ENCODE measurements at regions not wholly inside any gene's neighbourhood (a gene's known extent, or its start where the extent isn't known, plus 50 kb on each side); places are given as distances from the start of the nearest gene placed in this dataset.
"Not testable (repeated sequence)": the region's sequence is repeated elsewhere in the genome, so short reads cannot be mapped to it uniquely, and the experiment has no call there.

DNA sequence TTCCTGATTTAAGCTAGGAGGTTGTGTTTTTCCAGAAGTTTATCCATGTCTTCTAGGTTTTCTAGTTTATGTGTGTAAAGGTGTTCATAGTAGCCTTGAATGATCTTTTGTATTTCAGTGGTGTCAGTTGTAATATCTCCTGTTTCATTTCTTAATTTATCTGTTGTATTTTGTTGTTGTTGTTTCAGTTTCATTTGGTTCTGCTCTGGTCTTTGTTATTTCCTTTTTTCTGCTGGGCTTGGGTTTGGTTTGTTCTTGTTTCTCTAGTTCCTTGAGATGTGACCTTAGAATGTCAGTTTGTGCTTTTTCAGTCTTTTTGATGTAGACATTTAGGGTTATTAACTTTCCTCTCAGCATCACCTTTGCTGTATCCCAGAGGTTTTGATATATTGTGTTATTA is 62.8 kb downstream of the SCP2D1 start:
- ATAC-seq; H3K4me1 ChIP-seq (ENCODE audit: control insufficient read depth in 2 of 2, insufficient read depth in 2 of 2, low read length in 2 of 2); CTCF ChIA-PET; POLR2A ChIA-PET; H3K36me3 ChIP-seq (ENCODE audit: control insufficient read depth in 2 of 3, insufficient read depth in 3 of 3, low read length in 3 of 3); H3K4me3 Mint-ChIP-seq; H3K4me3 ChIP-seq (ENCODE audit: low read length); DNase-seq; H3K9me3 ChIP-seq (ENCODE audit: control insufficient read depth in 2 of 3, low read length in 3 of 3); H3K27ac Mint-ChIP-seq; H3K4me1 Mint-ChIP-seq; H3K36me3 Mint-ChIP-seq; intact Hi-C loops (cut with micrococcal nuclease); H3K27me3 ChIP-seq (ENCODE audit: control insufficient read depth in 2 of 2, insufficient read depth in 2 of 2, low read length in 2 of 2); H3K27ac ChIP-seq (ENCODE audit: low read depth, low read length): not testable (repeated sequence)
- Mint-ChIP-seq H3K27me3 (peaks cover 2 to 68% (median 32%) of the 10 kb centered on the region in 5 donors), H3K9me3 (peaks cover 0 to 58% (median 15%) of the 10 kb centered on the region in 11 donors)

DNA sequence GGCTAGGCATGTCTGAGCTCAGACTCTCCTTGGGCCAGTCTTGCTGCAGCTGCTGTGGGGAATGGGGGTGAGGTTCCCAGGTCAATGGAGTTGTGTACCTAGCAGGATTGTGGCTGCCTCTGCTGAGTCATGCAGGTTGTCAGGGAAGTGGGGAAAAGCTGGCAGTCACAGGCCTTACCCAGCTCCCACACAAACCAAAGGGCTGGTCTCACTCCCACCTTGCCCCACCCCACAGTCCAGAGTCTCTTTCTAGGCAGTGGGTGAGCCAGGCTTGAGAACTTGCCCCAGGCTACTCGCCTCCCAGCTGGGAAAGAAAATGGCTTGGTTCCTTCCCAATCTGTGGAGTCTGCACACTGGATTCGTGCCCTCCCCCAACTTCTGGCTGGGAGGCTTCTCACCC is 65.7 kb downstream of the SCP2D1 start:
- ATAC-seq = no peak
- H3K36me3 ChIP-seq (ENCODE audit: control insufficient read depth in 2 of 3, insufficient read depth in 3 of 3, low read length in 3 of 3) = no peaks in the 10 kb centered on the region
- intact Hi-C loops (cut with micrococcal nuclease) = no loop called here
- peaks cover 2 to 70% (median 29%) of the 10 kb centered on the region in 5 donors for H3K27me3 Mint-ChIP-seq
- no peak for DNase-seq
- H3K4me1 ChIP-seq (ENCODE audit: control insufficient read depth in 2 of 2, insufficient read depth in 2 of 2, low read length in 2 of 2) = no peaks in the 10 kb centered on the region
- ChIA-PET POLR2A (no interaction called here), CTCF (no interaction called here)
- no peak overlapping the region for H3K4me3 Mint-ChIP-seq
- H3K27me3 ChIP-seq (ENCODE audit: control insufficient read depth in 2 of 2, insufficient read depth in 2 of 2, low read length in 2 of 2) = no peaks in the 10 kb centered on the region
- no peaks in the 10 kb centered on the region for H3K9me3 ChIP-seq (ENCODE audit: control insufficient read depth in 2 of 3, low read length in 3 of 3)
- H3K27ac Mint-ChIP-seq = no peak overlapping the region
- no peak overlapping the region for H3K4me3 ChIP-seq (ENCODE audit: low read length)
- no peak overlapping the region for H3K27ac ChIP-seq (ENCODE audit: low read depth, low read length)
- peaks cover 0 to 43% (median 12%) of the 10 kb centered on the region in 11 donors for H3K9me3 Mint-ChIP-seq
- peaks cover 0 to 7% (median 0%) of the 10 kb centered on the region in 5 donors for H3K36me3 Mint-ChIP-seq
- H3K4me1 Mint-ChIP-seq = peaks cover 0 to 1% (median 0%) of the 10 kb centered on the region in 7 donors

- Histone ChIP-seq H3K27ac (ENCODE audit: low read depth, low read length) (no peak overlapping the region), H3K36me3 (ENCODE audit: control insufficient read depth in 2 of 3, insufficient read depth in 3 of 3, low read length in 3 of 3) (no peaks in the 10 kb centered on the region), H3K4me1 (ENCODE audit: control insufficient read depth in 2 of 2, insufficient read depth in 2 of 2, low read length in 2 of 2) (no peaks in the 10 kb centered on the region), H3K27me3 (ENCODE audit: control insufficient read depth in 2 of 2, insufficient read depth in 2 of 2, low read length in 2 of 2) (no peaks in the 10 kb centered on the region), H3K4me3 (ENCODE audit: low read length) (no peak overlapping the region), H3K9me3 (ENCODE audit: control insufficient read depth in 2 of 3, low read length in 3 of 3) (no peaks in the 10 kb centered on the region)
- ChIA-PET POLR2A (no interaction called here), CTCF (no interaction called here)
- peaks cover 0 to 15% (median 5%) of the 10 kb centered on the region in 11 donors for H3K9me3 Mint-ChIP-seq
- H3K27ac Mint-ChIP-seq = no peak overlapping the region
- peaks cover 3 to 44% (median 23%) of the 10 kb centered on the region in 5 donors for H3K27me3 Mint-ChIP-seq
- no peak overlapping the region for H3K4me3 Mint-ChIP-seq
- intact Hi-C loops (cut with micrococcal nuclease) = no loop called here
- H3K36me3 Mint-ChIP-seq = peaks cover 0 to 3% (median 0%) of the 10 kb centered on the region in 5 donors
- ATAC-seq = no peak
- DNase-seq = no peak
- H3K4me1 Mint-ChIP-seq = no peaks in the 10 kb centered on the region
Observed at GRCh38 chr20:18886756-18887155, 73.2 kb downstream of the SCP2D1 start.

DNA sequence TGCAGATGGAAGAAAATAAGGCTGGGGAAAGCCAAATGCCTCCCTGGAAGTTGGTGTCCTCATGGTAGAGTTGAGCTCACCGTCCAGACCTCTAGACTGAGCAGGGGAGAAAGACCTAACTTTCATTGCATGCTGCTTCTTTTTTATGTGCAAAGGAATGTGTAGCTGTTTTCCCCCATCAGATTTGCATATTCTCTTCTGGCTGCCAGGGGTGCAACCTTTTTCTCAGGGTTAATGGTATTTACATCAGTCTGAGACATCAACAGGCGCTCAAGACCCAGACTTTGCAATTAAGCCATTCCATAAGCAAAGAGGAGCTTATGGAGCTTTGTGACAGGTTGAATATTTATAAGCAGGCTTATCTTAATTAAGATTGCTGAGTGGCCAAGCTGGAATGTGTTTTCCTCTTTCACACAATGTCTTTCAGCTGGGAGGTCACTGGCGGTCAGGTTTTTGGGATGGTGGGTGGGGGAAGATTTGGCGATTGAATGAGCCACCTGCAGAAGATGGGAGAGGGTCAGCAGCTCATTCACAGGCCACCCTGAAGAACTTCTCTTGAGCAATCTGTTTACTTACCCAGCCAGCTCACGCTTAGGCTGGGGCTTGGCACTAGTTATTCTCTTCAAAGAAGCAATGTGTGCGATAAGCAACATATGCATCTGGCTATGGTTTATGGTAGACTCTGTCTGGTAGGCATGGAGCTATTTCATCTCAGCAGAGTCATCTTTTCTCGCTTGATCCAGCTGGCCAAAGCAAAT is 88.6 kb downstream of the SCP2D1 start:
- H3K27ac Mint-ChIP-seq = no peak overlapping the region
- H3K27me3 Mint-ChIP-seq = peaks cover 0 to 24% (median 11%) of the 10 kb centered on the region in 5 donors
- peaks cover 0 to 5% (median 0%) of the 10 kb centered on the region in 11 donors for H3K9me3 Mint-ChIP-seq
- no peak overlapping the region for H3K27ac ChIP-seq (ENCODE audit: low read depth, low read length)
- no peak overlapping the region for H3K4me3 Mint-ChIP-seq
- ChIA-PET POLR2A (no interaction called here), CTCF (no interaction called here)
- ATAC-seq = no peak
- H3K36me3 ChIP-seq (ENCODE audit: control insufficient read depth in 2 of 3, insufficient read depth in 3 of 3, low read length in 3 of 3) = no peaks in the 10 kb centered on the region
- H3K9me3 ChIP-seq (ENCODE audit: control insufficient read depth in 2 of 3, low read length in 3 of 3) = no peaks in the 10 kb centered on the region
- intact Hi-C loops (cut with micrococcal nuclease) = no loop called here
- H3K4me1 ChIP-seq (ENCODE audit: control insufficient read depth in 2 of 2, insufficient read depth in 2 of 2, low read length in 2 of 2) = no peaks in the 10 kb centered on the region
- H3K36me3 Mint-ChIP-seq = no peaks in the 10 kb centered on the region
- no peaks in the 10 kb centered on the region for H3K27me3 ChIP-seq (ENCODE audit: control insufficient read depth in 2 of 2, insufficient read depth in 2 of 2, low read length in 2 of 2)
- no peak for DNase-seq
- no peak overlapping the region for H3K4me3 ChIP-seq (ENCODE audit: low read length)
- no peaks in the 10 kb centered on the region for H3K4me1 Mint-ChIP-seq

GRCh38 chr20:18904192-18904591 is 90.6 kb downstream of the SCP2D1 start:
- H3K36me3 Mint-ChIP-seq = no peaks in the 10 kb centered on the region
- no peaks in the 10 kb centered on the region for H3K4me1 ChIP-seq (ENCODE audit: control insufficient read depth in 2 of 2, insufficient read depth in 2 of 2, low read length in 2 of 2)
- no peaks in the 10 kb centered on the region for H3K36me3 ChIP-seq (ENCODE audit: control insufficient read depth in 2 of 3, insufficient read depth in 3 of 3, low read length in 3 of 3)
- H3K4me1 Mint-ChIP-seq = no peaks in the 10 kb centered on the region
- H3K4me3 Mint-ChIP-seq = no peak overlapping the region
- CTCF ChIA-PET = no interaction called here
- H3K4me3 ChIP-seq (ENCODE audit: low read length) = no peak overlapping the region
- no peaks in the 10 kb centered on the region for H3K9me3 ChIP-seq (ENCODE audit: control insufficient read depth in 2 of 3, low read length in 3 of 3)
- H3K27ac ChIP-seq (ENCODE audit: low read depth, low read length) = no peak overlapping the region
- no peaks in the 10 kb centered on the region for H3K27me3 ChIP-seq (ENCODE audit: control insufficient read depth in 2 of 2, insufficient read depth in 2 of 2, low read length in 2 of 2)
- H3K27ac Mint-ChIP-seq = no peak overlapping the region
- POLR2A ChIA-PET = no interaction called here
- ATAC-seq (no peak), DNase-seq (no peak)
- peaks cover 0 to 24% (median 11%) of the 10 kb centered on the region in 5 donors for H3K27me3 Mint-ChIP-seq
- intact Hi-C loops (cut with micrococcal nuclease) = no loop called here
- H3K9me3 Mint-ChIP-seq = peaks cover 0 to 5% (median 0%) of the 10 kb centered on the region in 11 donors

GRCh38 chr20:18904624-18905023 is 91.0 kb downstream of the SCP2D1 start:
- ATAC-seq (no peak), DNase-seq (no peak)
- Mint-ChIP-seq H3K27me3 (peaks cover 0 to 24% (median 11%) of the 10 kb centered on the region in 5 donors), H3K4me3 (no peak overlapping the region), H3K4me1 (no peaks in the 10 kb centered on the region), H3K36me3 (no peaks in the 10 kb centered on the region), H3K27ac (no peak overlapping the region), H3K9me3 (peaks cover 0 to 5% (median 0%) of the 10 kb centered on the region in 11 donors)
- Histone ChIP-seq H3K27ac (ENCODE audit: low read depth, low read length) (no peak overlapping the region), H3K9me3 (ENCODE audit: control insufficient read depth in 2 of 3, low read length in 3 of 3) (no peaks in the 10 kb centered on the region), H3K4me3 (ENCODE audit: low read length) (no peak overlapping the region), H3K36me3 (ENCODE audit: control insufficient read depth in 2 of 3, insufficient read depth in 3 of 3, low read length in 3 of 3) (no peaks in the 10 kb centered on the region), H3K4me1 (ENCODE audit: control insufficient read depth in 2 of 2, insufficient read depth in 2 of 2, low read length in 2 of 2) (no peaks in the 10 kb centered on the region), H3K27me3 (ENCODE audit: control insufficient read depth in 2 of 2, insufficient read depth in 2 of 2, low read length in 2 of 2) (peaks cover 0 to 1% of the 10 kb centered on the region in 2 donors)
- POLR2A ChIA-PET = no interaction called here
- intact Hi-C loops (cut with micrococcal nuclease) = no loop called here
- CTCF ChIA-PET = no interaction called here

DNA sequence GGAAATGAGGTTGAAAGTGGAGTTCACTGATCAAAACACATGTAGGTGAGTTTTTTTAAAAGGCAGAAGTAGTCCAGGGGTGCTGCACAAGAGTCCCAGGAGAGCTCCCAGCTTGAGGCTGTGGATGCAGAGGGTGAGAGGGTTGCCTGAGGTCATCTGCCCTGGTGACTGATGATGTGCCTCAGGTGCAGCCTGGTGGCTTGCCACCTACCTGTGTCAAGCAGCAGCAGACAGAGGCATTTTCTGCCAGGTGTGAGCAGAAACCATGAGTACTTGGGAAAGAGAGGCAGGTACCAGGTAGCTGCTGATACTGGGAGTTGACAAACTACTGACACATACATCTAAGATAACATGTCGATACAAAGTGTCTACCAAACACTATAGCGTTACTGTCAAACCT is 92.5 kb downstream of the SCP2D1 start:
- DNase-seq = no peak
- no peak for ATAC-seq
- Histone ChIP-seq H3K27me3 (ENCODE audit: control insufficient read depth in 2 of 2, insufficient read depth in 2 of 2, low read length in 2 of 2) (peaks cover 0 to 3% of the 10 kb centered on the region in 2 donors), H3K36me3 (ENCODE audit: control insufficient read depth in 2 of 3, insufficient read depth in 3 of 3, low read length in 3 of 3) (no peaks in the 10 kb centered on the region), H3K4me1 (ENCODE audit: control insufficient read depth in 2 of 2, insufficient read depth in 2 of 2, low read length in 2 of 2) (no peaks in the 10 kb centered on the region), H3K9me3 (ENCODE audit: control insufficient read depth in 2 of 3, low read length in 3 of 3) (no peaks in the 10 kb centered on the region), H3K27ac (ENCODE audit: low read depth, low read length) (no peak overlapping the region), H3K4me3 (ENCODE audit: low read length) (no peak overlapping the region)
- peaks cover 2 to 16% (median 11%) of the 10 kb centered on the region in 5 donors for H3K27me3 Mint-ChIP-seq
- no peak overlapping the region for H3K4me3 Mint-ChIP-seq
- ChIA-PET CTCF (no interaction called here), POLR2A (no interaction called here)
- no peaks in the 10 kb centered on the region for H3K36me3 Mint-ChIP-seq
- H3K27ac Mint-ChIP-seq = no peak overlapping the region
- peaks cover 0 to 5% (median 0%) of the 10 kb centered on the region in 11 donors for H3K9me3 Mint-ChIP-seq
- no peaks in the 10 kb centered on the region for H3K4me1 Mint-ChIP-seq
- intact Hi-C loops (cut with micrococcal nuclease) = no loop called here
